H1 (cell line): ENCODE measurements at regions not wholly inside any gene's neighbourhood (a gene's known extent, or its start where the extent isn't known, plus 50 kb on each side); places are given as distances from the start of the nearest gene placed in this dataset.

Experiments used
- RNF2 ChIP-seq: fragments of 200-900, 300-1000 bp; sonication (generic); IDR thresholded peaks from 2 replicates; pipeline ENCODE4 v1.7.1; 2016; ENCODE audit warnings: borderline replicate concordance, low read depth, mild to moderate bottlenecking, antibody characterized with exemption, low read length; ENCODE audit not compliant: poor library complexity, severe bottlenecking; ENCODE audit errors: missing control alignments
- SP2 ChIP-seq: IDR thresholded peaks from 2 replicates; pipeline ENCODE4 v1.6.1; 2012; ENCODE audit warnings: mild to moderate bottlenecking, low read length, inconsistent platforms
- SUZ12 ChIP-seq: fragments of 200-600 bp; sonication (generic); IDR thresholded peaks from 2 replicates; pipeline ENCODE4 v1.6.1; 2012; ENCODE audit warnings: mild to moderate bottlenecking, inconsistent platforms, low read length, moderate library complexity, mixed read lengths
- TF ChIP-seq, protein P1 (sequence below): IDR thresholded peaks from 2 replicates; pipeline ENCODE4 v1.6.1; 2012; ENCODE audit warnings: inconsistent platforms

DNA sequence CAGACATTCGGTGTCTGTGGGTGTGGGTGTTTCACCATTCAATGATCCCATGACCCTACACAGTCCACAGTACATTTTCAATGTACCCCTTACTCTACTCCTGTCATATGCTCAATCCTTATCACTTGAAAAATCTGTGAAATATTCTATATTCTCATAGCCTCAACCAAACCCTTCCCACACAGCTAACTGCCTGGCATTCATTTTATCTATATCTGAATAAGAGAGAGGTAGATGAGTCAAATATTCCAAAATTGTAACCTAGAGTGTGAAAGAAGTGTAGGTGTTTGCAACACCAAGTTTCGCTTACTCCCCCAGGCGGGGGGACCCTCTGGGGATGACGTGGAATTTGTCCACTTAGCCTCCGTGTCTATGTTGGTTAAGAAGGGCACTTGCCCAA, 354.8 kb downstream of the ETS1 start (continued):
- TF ChIP-seq, protein P1, sequence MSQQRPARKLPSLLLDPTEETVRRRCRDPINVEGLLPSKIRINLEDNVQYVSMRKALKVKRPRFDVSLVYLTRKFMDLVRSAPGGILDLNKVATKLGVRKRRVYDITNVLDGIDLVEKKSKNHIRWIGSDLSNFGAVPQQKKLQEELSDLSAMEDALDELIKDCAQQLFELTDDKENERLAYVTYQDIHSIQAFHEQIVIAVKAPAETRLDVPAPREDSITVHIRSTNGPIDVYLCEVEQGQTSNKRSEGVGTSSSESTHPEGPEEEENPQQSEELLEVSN, result no peak
- no peak for TF ChIP-seq SP2
- TF ChIP-seq SUZ12, result no peak
- TF ChIP-seq RNF2, result no peak
